ENCODE measurements at regions not wholly inside any gene's neighbourhood (a gene's known extent, or its start where the extent isn't known, plus 50 kb on each side); places are given as distances from the start of the nearest gene placed in this dataset.

DNA sequence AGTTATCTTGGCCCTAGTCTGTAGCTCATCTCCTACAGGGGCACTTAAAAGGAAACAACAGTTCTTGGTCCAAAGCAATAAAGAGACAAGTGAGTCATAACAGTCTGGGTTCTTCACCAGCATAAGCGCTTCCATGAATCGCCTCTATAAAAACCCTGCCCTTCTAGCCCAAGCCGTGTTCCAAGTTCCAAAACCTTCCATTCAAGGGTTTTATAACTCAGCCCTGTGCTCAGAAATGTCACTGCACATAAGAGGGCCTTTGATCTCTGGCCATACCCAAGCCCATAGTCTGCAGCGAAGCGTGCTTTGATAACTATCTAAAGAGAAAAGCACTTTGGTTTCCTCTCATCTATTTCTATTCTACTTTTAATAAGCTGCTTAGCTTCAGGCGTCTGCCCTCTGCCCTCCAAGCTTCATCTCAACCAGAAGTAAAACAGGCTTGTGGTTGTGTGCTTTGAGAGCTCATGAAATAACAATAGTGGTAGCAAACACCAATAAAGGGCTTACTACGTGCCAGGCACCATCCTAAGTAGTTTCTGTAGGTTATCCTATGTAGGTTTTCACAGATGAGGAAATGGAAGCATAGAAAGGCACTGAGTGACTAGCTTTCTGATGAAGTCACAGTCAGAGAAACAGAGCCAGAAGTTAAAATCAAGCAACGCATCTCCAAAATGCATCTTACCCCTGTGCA is 64.0 kb upstream of the AKAP13 start (continued):
- TF ChIP-seq SIN3A (IDR thresholded peaks at IDR 0.05; ENCODE audit: borderline replicate concordance, low read depth, low read length) = no peak
- TF ChIP-seq CHD2 (IDR thresholded peaks at IDR 0.05; ENCODE audit: low read length, partially characterized antibody) = no peak
- TF ChIP-seq JUND (IDR thresholded peaks at IDR 0.05) = peak; percentile 55
- TF ChIP-seq, protein P1, sequence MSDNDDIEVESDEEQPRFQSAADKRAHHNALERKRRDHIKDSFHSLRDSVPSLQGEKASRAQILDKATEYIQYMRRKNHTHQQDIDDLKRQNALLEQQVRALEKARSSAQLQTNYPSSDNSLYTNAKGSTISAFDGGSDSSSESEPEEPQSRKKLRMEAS (IDR thresholded peaks at IDR 0.05; ENCODE audit: low read depth) = no peak
- TF ChIP-seq FOSL2 (IDR thresholded peaks at IDR 0.05; ENCODE audit: borderline replicate concordance, low read depth) = peak; percentile 50; the same call in 1 of the 2 replicates
- no peak for TF ChIP-seq RAD21 (IDR thresholded peaks at IDR 0.05; ENCODE audit: low read length)

DNA sequence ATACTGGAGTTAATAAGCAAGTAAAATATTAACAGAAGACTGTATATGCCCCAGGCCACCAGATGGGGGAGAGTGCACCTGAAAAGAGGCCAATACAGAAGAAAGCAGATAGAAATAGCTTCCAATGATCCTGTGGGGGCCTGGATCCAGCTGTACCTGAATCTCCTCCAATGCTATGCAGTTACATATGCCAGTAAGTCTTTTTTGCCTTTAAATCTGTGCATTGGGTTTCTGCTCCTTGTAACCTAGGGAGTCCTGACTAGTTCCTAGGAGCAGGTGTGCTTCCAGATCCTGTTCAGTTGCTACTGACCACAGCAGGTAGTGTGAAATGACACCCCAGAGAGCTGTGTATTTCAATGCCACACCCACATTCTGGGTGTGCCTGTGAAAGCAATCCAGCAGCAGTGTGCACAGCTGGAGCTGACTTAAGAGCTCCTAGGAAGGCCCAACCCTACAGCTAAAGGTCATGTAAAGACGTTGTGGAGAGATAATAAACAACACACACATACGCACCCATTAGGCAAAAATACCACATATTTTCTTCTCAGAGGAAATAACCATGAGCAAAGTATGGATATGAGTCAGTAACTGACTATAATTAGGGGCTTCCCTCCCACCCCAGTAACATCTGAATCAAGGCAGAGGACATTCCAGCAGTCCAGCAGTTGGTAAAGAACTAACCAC is 62.2 kb upstream of the AKAP13 start:
- H3K79me2 ChIP-seq (ENCODE audit: insufficient read depth) = no peaks in the 10 kb centered on the region
- H4K20me1 ChIP-seq (ENCODE audit: insufficient read depth) = no peaks in the 10 kb centered on the region
- H3K9ac ChIP-seq = no peak overlapping the region
- H3K4me3 ChIP-seq (ENCODE audit: low read depth in 2 of 2, low read length in 1 of 2) = 0 out of 4 replicates have a peak overlapping the region, but pooled peaks of 1 of the 2 experiments have one; percentile 1
- H3K36me3 ChIP-seq (replicated peaks in 1 of 2; ENCODE audit: control insufficient read depth in 1 of 2, insufficient read depth in 2 of 2, low read length in 1 of 2) = no peaks in the 10 kb centered on the region
- H3K4me2 ChIP-seq = peak overlapping the region; percentile 56
- H2AFZ ChIP-seq (ENCODE audit: low read depth) = no peak overlapping the region; the same call in 1 of the 2 replicates
- no peaks in the 10 kb centered on the region for H3K27me3 ChIP-seq (ENCODE audit: insufficient read depth)
- TF ChIP-seq, protein P2, sequence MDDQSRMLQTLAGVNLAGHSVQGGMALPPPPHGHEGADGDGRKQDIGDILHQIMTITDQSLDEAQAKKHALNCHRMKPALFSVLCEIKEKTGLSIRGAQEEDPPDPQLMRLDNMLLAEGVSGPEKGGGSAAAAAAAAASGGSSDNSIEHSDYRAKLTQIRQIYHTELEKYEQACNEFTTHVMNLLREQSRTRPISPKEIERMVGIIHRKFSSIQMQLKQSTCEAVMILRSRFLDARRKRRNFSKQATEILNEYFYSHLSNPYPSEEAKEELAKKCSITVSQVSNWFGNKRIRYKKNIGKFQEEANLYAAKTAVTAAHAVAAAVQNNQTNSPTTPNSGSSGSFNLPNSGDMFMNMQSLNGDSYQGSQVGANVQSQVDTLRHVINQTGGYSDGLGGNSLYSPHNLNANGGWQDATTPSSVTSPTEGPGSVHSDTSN (IDR thresholded peaks at IDR 0.05) = peak; percentile 54
- TF ChIP-seq EP300 (IDR thresholded peaks at IDR 0.05; ENCODE audit: borderline replicate concordance in 1 of 2, low read depth in 1 of 2, low read length in 1 of 2) = peak in 1 of 2 experiments; percentile 78; a peak in 1 of 4 replicates
- 0 out of 2 replicates have a peak, but pooled peaks have one; percentile 53 for TF ChIP-seq MEF2A (IDR thresholded peaks at IDR 0.05; ENCODE audit: borderline replicate concordance, low read depth)
- TF ChIP-seq JUND (IDR thresholded peaks at IDR 0.05) = peak; percentile 51
- 0 out of 2 replicates have a peak, but pooled peaks have one; percentile 40 for TF ChIP-seq RXRA (IDR thresholded peaks at IDR 0.05; ENCODE audit: borderline replicate concordance, low read depth)
- peak; percentile 70; the same call in 1 of the 2 replicates for TF ChIP-seq FOSL2 (IDR thresholded peaks at IDR 0.05; ENCODE audit: borderline replicate concordance, low read depth)
- TF ChIP-seq GABPA (IDR thresholded peaks at IDR 0.05; ENCODE audit: low read depth) = no peak
- TF ChIP-seq NFIC (IDR thresholded peaks at IDR 0.05; ENCODE audit: borderline replicate concordance) = peak; percentile 44; the same call in 1 of the 2 replicates
- TF ChIP-seq TCF12 (IDR thresholded peaks at IDR 0.05) = peak; percentile 84
- TF ChIP-seq, protein P3, sequence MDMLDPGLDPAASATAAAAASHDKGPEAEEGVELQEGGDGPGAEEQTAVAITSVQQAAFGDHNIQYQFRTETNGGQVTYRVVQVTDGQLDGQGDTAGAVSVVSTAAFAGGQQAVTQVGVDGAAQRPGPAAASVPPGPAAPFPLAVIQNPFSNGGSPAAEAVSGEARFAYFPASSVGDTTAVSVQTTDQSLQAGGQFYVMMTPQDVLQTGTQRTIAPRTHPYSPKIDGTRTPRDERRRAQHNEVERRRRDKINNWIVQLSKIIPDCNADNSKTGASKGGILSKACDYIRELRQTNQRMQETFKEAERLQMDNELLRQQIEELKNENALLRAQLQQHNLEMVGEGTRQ (IDR thresholded peaks at IDR 0.05; ENCODE audit: borderline replicate concordance, low read depth, low read length) = no peak
- TF ChIP-seq RFX5 (IDR thresholded peaks at IDR 0.05; ENCODE audit: low read length) = no peak
- TF ChIP-seq EZH2phosphoT487 (IDR thresholded peaks at IDR 0.05; ENCODE audit: borderline replicate concordance, low read depth) = no peak
- peak; percentile 22; the same call in 1 of the 2 replicates for TF ChIP-seq POLR2AphosphoS5 (IDR thresholded peaks at IDR 0.05; ENCODE audit: low read depth, low read length)
- no peak for TF ChIP-seq SMC3 (IDR thresholded peaks at IDR 0.05; ENCODE audit: low read depth, low read length)
- no peak for TF ChIP-seq CHD2 (IDR thresholded peaks at IDR 0.05; ENCODE audit: low read length, partially characterized antibody)
- peak; percentile 66; the same call in 1 of the 2 replicates for TF ChIP-seq TEAD4 (IDR thresholded peaks at IDR 0.05; ENCODE audit: borderline replicate concordance, insufficient read depth)
- TF ChIP-seq, protein P4, sequence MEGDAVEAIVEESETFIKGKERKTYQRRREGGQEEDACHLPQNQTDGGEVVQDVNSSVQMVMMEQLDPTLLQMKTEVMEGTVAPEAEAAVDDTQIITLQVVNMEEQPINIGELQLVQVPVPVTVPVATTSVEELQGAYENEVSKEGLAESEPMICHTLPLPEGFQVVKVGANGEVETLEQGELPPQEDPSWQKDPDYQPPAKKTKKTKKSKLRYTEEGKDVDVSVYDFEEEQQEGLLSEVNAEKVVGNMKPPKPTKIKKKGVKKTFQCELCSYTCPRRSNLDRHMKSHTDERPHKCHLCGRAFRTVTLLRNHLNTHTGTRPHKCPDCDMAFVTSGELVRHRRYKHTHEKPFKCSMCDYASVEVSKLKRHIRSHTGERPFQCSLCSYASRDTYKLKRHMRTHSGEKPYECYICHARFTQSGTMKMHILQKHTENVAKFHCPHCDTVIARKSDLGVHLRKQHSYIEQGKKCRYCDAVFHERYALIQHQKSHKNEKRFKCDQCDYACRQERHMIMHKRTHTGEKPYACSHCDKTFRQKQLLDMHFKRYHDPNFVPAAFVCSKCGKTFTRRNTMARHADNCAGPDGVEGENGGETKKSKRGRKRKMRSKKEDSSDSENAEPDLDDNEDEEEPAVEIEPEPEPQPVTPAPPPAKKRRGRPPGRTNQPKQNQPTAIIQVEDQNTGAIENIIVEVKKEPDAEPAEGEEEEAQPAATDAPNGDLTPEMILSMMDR (IDR thresholded peaks at IDR 0.05) = peak; percentile 32
- TF ChIP-seq, protein P1 (IDR thresholded peaks at IDR 0.05; ENCODE audit: low read depth) = peak; percentile 46; the same call in 1 of the 2 replicates
- 13% methylated on average over 2 of the region's 2 CpGs for WGBS (ENCODE audit: low lambda C conversion rate)
- peaks cover 30% of the 10 kb centered on the region for H3F3A ChIP-seq (replicated peaks; ENCODE audit: insufficient read depth)
- 0 out of 2 replicates have a peak, but pooled peaks cover 6% of the 10 kb centered on the region for H3K9me3 ChIP-seq
- POLR2A ChIA-PET = no interaction called here
- no peaks in the 10 kb centered on the region for H3K9me2 ChIP-seq
- peak overlapping the region in 1 of 2 experiments; percentile 77; a peak in 2 of 4 replicates for H3K27ac ChIP-seq (ENCODE audit: low read depth in 2 of 2, low read length in 1 of 2)
- no peak for DNase-seq
- CTCF ChIA-PET = interaction anchor here (1.5 kb wide), 2 partner anchors 9 to 21 kb away, joined by 3 to 6 read pairs; no protein-coding TSS in a partner anchor
- H3K4me1 ChIP-seq (ENCODE audit: control insufficient read depth in 1 of 2, insufficient read depth in 2 of 2, low read depth in 1 of 2, low read length in 1 of 2) = peaks cover 0 to 15% of the 10 kb centered on the region in 2 experiments; a peak in 2 of 4 replicates

Measured in SK-N-SH (cell line).